ENCODE measurements at regions not wholly inside any gene's neighbourhood (a gene's known extent, or its start where the extent isn't known, plus 50 kb on each side); places are given as distances from the start of the nearest gene placed in this dataset.
"Not testable (repeated sequence)": the region's sequence is repeated elsewhere in the genome, so short reads cannot be mapped to it uniquely, and the experiment has no call there.

GRCh38 chr9:85487872-85488271 lies 253.9 kb downstream of the AGTPBP1 start:
- DNase-seq = no peak

DNA sequence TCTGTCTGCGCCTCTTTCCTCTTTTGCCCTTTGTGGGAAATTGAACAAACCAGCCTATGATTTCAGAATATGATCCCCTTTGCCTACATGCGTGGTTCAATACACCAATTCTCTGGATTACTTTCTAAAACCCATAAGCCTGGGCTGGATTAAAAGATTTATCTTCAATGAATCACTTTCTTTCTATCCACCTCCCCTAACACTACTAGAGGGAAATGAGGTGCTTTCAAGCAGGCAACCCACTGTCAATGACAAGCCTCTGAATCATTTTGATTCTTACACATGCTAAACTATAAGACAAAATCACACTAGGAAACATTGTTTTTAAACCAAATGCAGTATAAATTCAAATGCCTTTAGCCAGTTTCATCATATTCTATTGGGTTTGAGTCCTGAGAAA lies 257.5 kb downstream of the AGTPBP1 start:
- no peak for DNase-seq

GRCh38 chr9:85483208-85483607 lies 258.5 kb downstream of the AGTPBP1 start:
- peak in 1 of 2 experiments; percentile 1 for DNase-seq

GRCh38 chr9:85479305-85479704 lies 262.4 kb downstream of the AGTPBP1 start:
- no peak for DNase-seq

DNA sequence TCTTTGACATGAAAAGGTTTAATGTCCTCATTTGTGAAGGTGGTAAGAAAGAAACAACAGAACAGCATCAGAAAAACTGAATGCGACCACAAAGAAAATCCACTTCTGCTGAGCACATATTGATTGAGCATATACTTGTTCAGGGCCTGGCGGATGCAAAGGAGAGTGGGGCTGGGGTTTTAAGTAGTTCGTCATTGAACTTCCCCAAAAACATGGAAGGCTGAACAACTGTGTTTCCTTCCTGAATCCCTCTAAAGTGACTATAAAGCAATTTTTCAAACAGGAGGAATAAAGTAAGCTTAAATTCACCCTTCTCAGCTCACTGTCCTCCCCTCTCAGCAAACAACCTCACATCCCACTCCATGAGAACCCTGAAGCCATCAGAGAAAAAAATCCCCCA lies 262.9 kb downstream of the AGTPBP1 start:
- DNase-seq = no peak

- DNase-seq = not testable (repeated sequence)
Observed at GRCh38 chr9:85474896-85475295, 266.9 kb downstream of the AGTPBP1 start.

- no peak for DNase-seq
Observed at GRCh38 chr9:85471791-85472190, 270.0 kb downstream of the AGTPBP1 start.

DNA sequence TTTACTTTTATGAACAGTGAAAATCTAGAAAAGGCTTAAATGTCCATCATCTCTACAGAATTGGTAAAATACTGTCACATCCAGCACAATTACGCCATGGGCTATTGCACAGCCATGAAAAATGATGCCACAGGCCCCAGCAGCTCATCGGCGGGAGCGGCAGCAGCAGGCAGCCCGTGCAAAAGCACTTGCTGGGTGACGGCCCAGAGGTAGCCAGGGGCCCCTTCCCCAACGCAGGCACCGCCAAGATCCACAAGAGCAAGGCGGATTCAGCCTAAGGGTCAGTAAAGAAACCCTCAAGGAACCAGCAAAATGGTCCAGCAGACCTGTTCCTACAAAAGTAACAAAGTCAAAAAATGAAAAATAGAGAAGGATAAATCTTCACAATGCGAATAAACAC lies 272.7 kb downstream of the AGTPBP1 start:
- DNase-seq = no peak

- DNase-seq = no peak
Observed at GRCh38 chr9:85466834-85467233, 274.9 kb downstream of the AGTPBP1 start.

- DNase-seq = not testable (repeated sequence)
Observed at GRCh38 chr9:85458114-85458864, 283.5 kb downstream of the AGTPBP1 start.

GRCh38 chr9:85453850-85454249 lies 287.9 kb downstream of the AGTPBP1 start:
- DNase-seq = no peak

- no peak for DNase-seq
Observed at GRCh38 chr9:85452841-85453240, 288.9 kb downstream of the AGTPBP1 start.

DNA sequence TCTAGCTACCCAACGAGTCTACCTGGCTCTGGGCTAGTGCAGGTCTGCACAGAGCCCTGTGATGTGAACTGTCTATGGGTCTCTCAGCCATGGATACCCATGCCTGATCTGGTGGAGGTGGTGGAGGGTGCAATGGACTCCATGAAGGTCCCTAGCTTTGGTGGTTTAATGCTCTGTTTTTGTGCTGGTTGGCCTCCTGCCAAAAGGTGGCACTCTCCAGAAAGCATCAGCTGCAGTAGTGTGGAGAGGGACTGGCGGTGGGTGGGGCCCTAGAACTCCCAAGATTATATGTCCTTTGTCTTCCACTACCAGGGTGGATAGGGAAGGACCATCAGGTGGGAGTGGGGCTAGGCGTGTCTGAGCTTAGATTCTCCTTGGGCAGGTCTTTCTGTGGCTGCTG lies 290.1 kb downstream of the AGTPBP1 start:
- DNase-seq = no peak

DNA sequence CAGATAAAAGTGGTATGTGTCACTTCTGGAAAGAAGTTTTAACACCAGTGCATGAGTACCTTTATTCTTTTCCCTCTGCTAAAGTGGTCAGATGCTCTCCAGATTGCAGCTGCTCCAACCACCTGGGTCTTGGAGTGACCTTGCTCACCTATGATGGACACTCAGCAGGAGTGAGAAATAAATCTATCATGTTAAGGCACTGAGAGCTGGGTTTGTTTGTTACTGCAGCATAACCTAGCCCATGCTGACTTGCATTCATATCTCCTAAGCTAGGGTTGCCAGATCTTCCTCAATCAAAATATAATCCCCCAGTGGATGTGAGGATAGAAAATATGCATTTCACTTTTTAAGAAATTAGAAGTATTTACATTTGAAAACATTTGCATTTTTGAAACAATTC lies 295.9 kb downstream of the AGTPBP1 start:
- DNase-seq = no peak

GRCh38 chr9:85444243-85444642 lies 297.5 kb downstream of the AGTPBP1 start:
- no peak for DNase-seq

- DNase-seq = no peak
Observed at GRCh38 chr9:85443190-85443598, 298.6 kb downstream of the AGTPBP1 start.

GRCh38 chr9:85439791-85440190 lies 302.0 kb downstream of the AGTPBP1 start:
- no peak for DNase-seq

DNA sequence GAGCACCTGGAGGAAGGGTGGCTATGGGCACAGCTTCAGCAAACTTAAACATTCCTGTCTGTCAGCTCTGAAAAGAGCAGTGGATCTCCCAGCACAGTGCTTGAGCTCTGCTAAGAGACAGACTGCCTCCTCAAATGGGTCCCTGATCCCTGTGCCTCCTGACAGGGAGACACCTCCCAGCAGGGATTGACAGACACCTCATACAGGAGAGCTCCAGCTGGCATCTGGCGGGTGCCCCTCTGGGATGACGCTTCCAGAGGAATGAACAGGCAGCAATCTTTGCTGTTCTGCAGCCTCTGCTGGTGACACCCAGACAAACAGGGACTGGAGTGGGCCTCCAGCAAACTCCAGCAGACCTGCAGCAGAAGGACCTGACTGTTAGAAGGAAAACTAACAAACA lies 307.8 kb downstream of the AGTPBP1 start:
- DNase-seq = not testable (repeated sequence)

GRCh38 chr9:85433551-85433950 lies 308.2 kb downstream of the AGTPBP1 start:
- DNase-seq = not testable (repeated sequence)

DNA sequence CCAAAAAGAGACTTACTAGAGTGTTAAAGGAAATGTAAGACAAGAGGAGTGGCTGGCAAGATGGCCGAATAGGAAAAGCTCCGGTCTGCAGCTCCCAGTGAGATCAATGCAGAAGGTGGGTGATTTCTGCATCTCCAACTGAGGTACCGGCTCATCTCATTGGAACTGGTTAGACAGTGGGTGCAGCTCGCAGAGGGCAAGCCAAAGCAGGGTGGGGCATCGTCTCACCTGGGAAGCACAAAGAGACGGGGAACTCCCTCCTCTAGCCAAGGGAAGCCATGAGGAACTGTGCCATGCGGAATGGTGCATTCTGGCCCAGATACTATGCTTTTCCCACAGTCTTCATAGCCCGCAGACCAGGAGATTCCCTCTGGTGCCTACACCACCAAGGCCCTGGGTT lies 308.7 kb downstream of the AGTPBP1 start:
- DNase-seq = no peak

DNA sequence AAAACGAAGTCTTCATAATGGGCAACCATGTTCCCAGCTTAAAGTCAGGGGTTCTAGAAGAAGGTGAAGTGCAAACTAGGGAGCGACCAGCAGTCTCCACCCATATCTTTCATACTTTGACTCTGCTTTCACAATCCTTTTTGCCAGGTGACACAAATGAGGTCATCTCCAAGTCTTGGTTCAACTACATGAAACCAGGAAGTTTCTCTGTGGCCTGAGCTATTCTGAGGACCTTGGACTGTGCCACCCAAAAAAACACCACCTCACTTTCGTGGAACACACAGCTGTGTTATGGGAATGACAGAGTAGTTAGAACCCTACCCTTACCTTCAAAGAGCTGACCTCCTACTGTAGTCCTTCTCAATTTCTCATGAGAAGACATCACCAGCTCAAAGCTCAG lies 309.2 kb downstream of the AGTPBP1 start:
- no peak for DNase-seq

DNA sequence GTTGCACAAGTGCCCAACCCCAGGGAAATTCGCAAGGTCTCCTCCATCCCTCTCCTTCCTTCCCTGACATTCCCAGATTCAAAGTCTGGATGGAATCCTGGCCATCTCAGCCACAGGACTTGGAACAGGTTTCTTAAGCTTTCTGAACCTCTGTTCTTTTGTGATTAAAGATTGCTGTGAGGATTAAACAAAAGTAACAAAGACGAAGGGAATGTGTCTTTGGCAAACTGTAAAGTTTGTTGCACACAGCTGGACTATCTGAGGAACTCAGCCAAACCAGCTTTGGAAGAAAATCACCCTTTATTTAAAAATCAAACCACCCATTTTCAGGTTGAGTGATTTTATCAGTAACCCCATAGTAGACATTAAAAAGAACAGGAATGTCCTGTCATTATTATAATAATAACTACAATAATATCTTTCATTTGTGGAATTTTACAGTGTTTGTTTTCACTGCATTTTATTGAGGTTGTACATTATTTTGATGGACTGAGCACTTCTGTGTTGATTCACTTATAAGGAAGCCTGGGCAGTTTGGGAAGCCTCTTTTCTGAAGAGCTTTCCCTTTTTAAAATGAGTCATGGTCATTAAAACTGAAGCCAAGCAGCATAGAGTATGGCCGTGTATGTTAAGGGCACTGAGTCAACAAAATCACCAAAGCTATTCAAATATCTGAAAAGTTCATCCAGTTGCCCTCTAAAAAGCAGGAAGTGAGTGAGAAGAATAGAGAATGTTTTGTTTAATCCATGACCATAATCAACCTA lies 310.2 kb downstream of the AGTPBP1 start:
- no peak for DNase-seq

GRCh38 chr9:85430659-85431338 lies 311.0 kb downstream of the AGTPBP1 start:
- peak in 1 of 2 experiments; percentile 1 for DNase-seq

- DNase-seq = no peak
Observed at GRCh38 chr9:85428230-85428629, 313.5 kb downstream of the AGTPBP1 start.

All from NCI-H524 (cell line).